HepG2 (cell line): ENCODE measurements at regions not wholly inside any gene's neighbourhood (a gene's known extent, or its start where the extent isn't known, plus 50 kb on each side); places are given as distances from the start of the nearest gene placed in this dataset.

Experiments used
- ATAC-seq: fragments of 200-7000 bp; cut with Tn5 transposase; 3 replicates; pipeline ENCODE4 v1.9.1; 2020; ENCODE audit warnings: mild to moderate bottlenecking, moderate library complexity
- BruUV-seq: library from RNA; stranded (reverse); fragments of 400-500 nt; replicated peaks from 2 replicates; lab custom pipeline; 2021; lab: Mats Ljungman, UMichigan
- CTCF ChIA-PET: fragments of 300-600 bp; formaldehyde crosslinking; extraction: SDS; loops from one replicate; lab custom pipeline; 2021; ENCODE audit warnings: low total read pairs, inconsistent platforms, low intra/inter-chr PET ratio; lab: Yijun Ruan, JAX
- POLR2A ChIA-PET: fragments of 350-600 bp; sonication (Branson Sonifier 250); formaldehyde crosslinking; loops from one replicate; lab custom pipeline; 2020; ENCODE audit warnings: antibody characterized with exemption, inconsistent platforms; lab: Yijun Ruan, JAX
- DNase-seq: peaks from one replicate; pipeline ENCODE4 v3.0.0-alpha.2; 2015; ENCODE audit warnings: low spot score
- FAIRE-seq: peaks from 3 replicates; lab custom pipeline; 2011; peaks lifted over from hg19 to GRCh38; lab: Jason Lieb, UNC
- H2AFZ ChIP-seq: one replicate; pipeline ENCODE4 v1.6.1; 2011; ENCODE audit warnings: low read length, inconsistent platforms
- H3K27ac ChIP-seq: fragments of 300-600 bp; 3 replicates; pipeline ENCODE4 v1.8.0; 2011; ENCODE audit warnings: mixed run types, mild to moderate bottlenecking, mixed read lengths, low read length, inconsistent platforms; ENCODE audit not compliant: insufficient read depth; ENCODE audit errors: extremely low read length
- H3K27me3 ChIP-seq, 2 experiments: fragments of 200-600 bp in 1 of 2; 2 replicates in 1 of 2; 3 replicates in 1 of 2; pipeline versions ENCODE4 v1.6.0 to v1.8.0; 2011; ENCODE audit warnings: low read length in 2 of 2, mild to moderate bottlenecking in 2 of 2, moderate library complexity in 2 of 2, inconsistent platforms in 1 of 2; ENCODE audit not compliant: insufficient read depth in 2 of 2, control insufficient read depth in 1 of 2
- H3K36me3 ChIP-seq, 2 experiments: fragments of 200-600 bp in 1 of 2; replicated peaks in 1 of 2; 2 replicates in 1 of 2; 3 replicates in 1 of 2; pipeline versions ENCODE4 v1.5.1 to v1.8.0; 2011; ENCODE audit warnings: low read length in 2 of 2, inconsistent platforms in 1 of 2; ENCODE audit not compliant: insufficient read depth in 2 of 2, control insufficient read depth in 1 of 2
- H3K4me1 ChIP-seq: 2 replicates; pipeline ENCODE4 v1.5.1; 2012; ENCODE audit warnings: low read length, inconsistent platforms; ENCODE audit not compliant: insufficient read depth
- H3K4me2 ChIP-seq: 2 replicates; pipeline ENCODE4 v1.6.0; 2011; ENCODE audit warnings: low read depth, low read length, inconsistent platforms
- H3K4me3 ChIP-seq, 3 experiments: fragments of 200-600 bp in 1 of 3; sonication (generic), shearing (Covaris generic) in 1 of 3; replicated peaks in 1 of 3; 2 replicates each; pipeline ENCODE4 v1.5.1; 2011 to 2016; ENCODE audit warnings: low read length in 3 of 3, inconsistent platforms in 2 of 3, low read depth in 2 of 3, mild to moderate bottlenecking in 2 of 3, control low read depth in 1 of 3, mixed read lengths in 1 of 3; ENCODE audit not compliant: insufficient read depth in 1 of 3
- H3K79me2 ChIP-seq: one replicate; pipeline ENCODE4 v1.6.1; 2011; ENCODE audit warnings: low read length, inconsistent platforms; ENCODE audit not compliant: insufficient read depth
- H3K9ac ChIP-seq: 2 replicates; pipeline ENCODE4 v1.6.0; 2011; ENCODE audit warnings: mild to moderate bottlenecking, low read depth, low read length, inconsistent platforms; ENCODE audit not compliant: insufficient read depth
- H3K9me3 ChIP-seq: 2 replicates; pipeline ENCODE4 v1.5.1; 2012; ENCODE audit warnings: mild to moderate bottlenecking, low read length
- H4K20me1 ChIP-seq: 2 replicates; pipeline ENCODE4 v1.6.0; 2011; ENCODE audit warnings: inconsistent platforms, mild to moderate bottlenecking, low read length, moderate library complexity; ENCODE audit not compliant: insufficient read depth
- CC2D1A ChIP-seq: sonication (generic); formaldehyde crosslinking; IDR thresholded peaks from 2 replicates; pipeline ENCODE4 v1.8.1; 2023; ENCODE audit warnings: mild to moderate bottlenecking, missing genetic modification reagents
- CENPX ChIP-seq: sonication (generic); formaldehyde crosslinking; IDR thresholded peaks from 2 replicates; pipeline ENCODE4 v1.9.0; 2021; ENCODE audit warnings: mild to moderate bottlenecking, missing genetic modification reagents, moderate library complexity
- GPBP1L1 ChIP-seq: sonication (generic); formaldehyde crosslinking; IDR thresholded peaks from 2 replicates; pipeline ENCODE4 v1.5.0; 2020; ENCODE audit warnings: mild to moderate bottlenecking, missing genetic modification reagents
- KDM3A ChIP-seq: IDR thresholded peaks from 2 replicates; pipeline ENCODE4 v1.6.1; 2018; ENCODE audit warnings: low read depth, missing compliant biosample characterization
- MAF1 ChIP-seq: sonication (generic); formaldehyde crosslinking; IDR thresholded peaks from 2 replicates; pipeline ENCODE4 v1.5.0; 2020; ENCODE audit warnings: missing genetic modification reagents, borderline replicate concordance
- THAP8 ChIP-seq: sonication (generic); formaldehyde crosslinking; IDR thresholded peaks from 2 replicates; pipeline ENCODE4 v1.5.1; 2020; ENCODE audit warnings: missing genetic modification reagents, mild to moderate bottlenecking, borderline replicate concordance
- ZNF616 ChIP-seq: sonication (generic); formaldehyde crosslinking; IDR thresholded peaks from 2 replicates; pipeline ENCODE4 v1.5.0; 2020; ENCODE audit warnings: low read depth, mild to moderate bottlenecking, missing genetic modification reagents
- WGBS: methylation state at CpG from one replicate; pipeline ENCODE4 v1.1.6; 2017; ENCODE audit warnings: low lambda C conversion rate; 5-methylcytosine and 5-hydroxymethylcytosine counted together
- in situ Hi-C: cut with HindIII; loops from 2 replicates; pipeline ENCODE4 v1.10.0; 2017; ENCODE audit warnings: low pct_unique_long_range_greater_than_20kb; ENCODE audit not compliant: extremely low pct_ligation_motif_present
- intact Hi-C: fragments of 100-400 bp; cut with micrococcal nuclease; formaldehyde crosslinking; loops from one replicate; pipeline ENCODE4 v1.10.0; 2022; ENCODE audit not compliant: unreplicated experiment
- TF ChIP-seq, protein P1 (sequence below): sonication (generic); formaldehyde crosslinking; IDR thresholded peaks from 2 replicates; pipeline ENCODE4 v1.4.0; 2020; ENCODE audit warnings: mild to moderate bottlenecking, missing genetic modification reagents

- no peaks in the 10 kb centered on the region for H4K20me1 ChIP-seq
- H3K9ac ChIP-seq: no peak overlapping the region
- FAIRE-seq (no peak), ATAC-seq (no peak), DNase-seq (no peak)
- no peaks in the 10 kb centered on the region; a peak in 1 of 5 replicates for H3K27me3 ChIP-seq
- WGBS: 37% methylated on average over 5 of the region's 5 CpGs
- no peaks in the 10 kb centered on the region for H3K4me1 ChIP-seq
- peaks cover 93% of the 10 kb centered on the region for H3K9me3 ChIP-seq
- BruUV-seq: no TSS peak
- no peak overlapping the region for H2AFZ ChIP-seq
- TF ChIP-seq KDM3A (no peak), CC2D1A (CRISPR knock-in tag) (no peak)
- TF ChIP-seq, protein P1, sequence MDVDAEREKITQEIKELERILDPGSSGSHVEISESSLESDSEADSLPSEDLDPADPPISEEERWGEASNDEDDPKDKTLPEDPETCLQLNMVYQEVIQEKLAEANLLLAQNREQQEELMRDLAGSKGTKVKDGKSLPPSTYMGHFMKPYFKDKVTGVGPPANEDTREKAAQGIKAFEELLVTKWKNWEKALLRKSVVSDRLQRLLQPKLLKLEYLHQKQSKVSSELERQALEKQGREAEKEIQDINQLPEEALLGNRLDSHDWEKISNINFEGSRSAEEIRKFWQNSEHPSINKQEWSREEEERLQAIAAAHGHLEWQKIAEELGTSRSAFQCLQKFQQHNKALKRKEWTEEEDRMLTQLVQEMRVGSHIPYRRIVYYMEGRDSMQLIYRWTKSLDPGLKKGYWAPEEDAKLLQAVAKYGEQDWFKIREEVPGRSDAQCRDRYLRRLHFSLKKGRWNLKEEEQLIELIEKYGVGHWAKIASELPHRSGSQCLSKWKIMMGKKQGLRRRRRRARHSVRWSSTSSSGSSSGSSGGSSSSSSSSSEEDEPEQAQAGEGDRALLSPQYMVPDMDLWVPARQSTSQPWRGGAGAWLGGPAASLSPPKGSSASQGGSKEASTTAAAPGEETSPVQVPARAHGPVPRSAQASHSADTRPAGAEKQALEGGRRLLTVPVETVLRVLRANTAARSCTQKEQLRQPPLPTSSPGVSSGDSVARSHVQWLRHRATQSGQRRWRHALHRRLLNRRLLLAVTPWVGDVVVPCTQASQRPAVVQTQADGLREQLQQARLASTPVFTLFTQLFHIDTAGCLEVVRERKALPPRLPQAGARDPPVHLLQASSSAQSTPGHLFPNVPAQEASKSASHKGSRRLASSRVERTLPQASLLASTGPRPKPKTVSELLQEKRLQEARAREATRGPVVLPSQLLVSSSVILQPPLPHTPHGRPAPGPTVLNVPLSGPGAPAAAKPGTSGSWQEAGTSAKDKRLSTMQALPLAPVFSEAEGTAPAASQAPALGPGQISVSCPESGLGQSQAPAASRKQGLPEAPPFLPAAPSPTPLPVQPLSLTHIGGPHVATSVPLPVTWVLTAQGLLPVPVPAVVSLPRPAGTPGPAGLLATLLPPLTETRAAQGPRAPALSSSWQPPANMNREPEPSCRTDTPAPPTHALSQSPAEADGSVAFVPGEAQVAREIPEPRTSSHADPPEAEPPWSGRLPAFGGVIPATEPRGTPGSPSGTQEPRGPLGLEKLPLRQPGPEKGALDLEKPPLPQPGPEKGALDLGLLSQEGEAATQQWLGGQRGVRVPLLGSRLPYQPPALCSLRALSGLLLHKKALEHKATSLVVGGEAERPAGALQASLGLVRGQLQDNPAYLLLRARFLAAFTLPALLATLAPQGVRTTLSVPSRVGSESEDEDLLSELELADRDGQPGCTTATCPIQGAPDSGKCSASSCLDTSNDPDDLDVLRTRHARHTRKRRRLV (CRISPR knock-in tag): no peak
- in situ Hi-C loops: no loop called here
- CTCF ChIA-PET: no interaction called here
- H3K27ac ChIP-seq: no peak overlapping the region
- H3K4me3 ChIP-seq: no peak overlapping the region
- no peaks in the 10 kb centered on the region for H3K36me3 ChIP-seq
- POLR2A ChIA-PET: no interaction called here
- H3K79me2 ChIP-seq: no peaks in the 10 kb centered on the region
- intact Hi-C loops: no loop called here
- H3K4me2 ChIP-seq: no peak overlapping the region
These were observed 314.9 kb upstream of the DEPDC1 start for GRCh38 chr1:68811806-68812205.

- Histone ChIP-seq H3K27me3 (no peaks in the 10 kb centered on the region; a peak in 1 of 5 replicates), H3K9me3 (peaks cover 93% of the 10 kb centered on the region), H3K36me3 (no peaks in the 10 kb centered on the region), H3K4me1 (no peaks in the 10 kb centered on the region), H3K79me2 (no peaks in the 10 kb centered on the region), H3K4me3 (no peak overlapping the region), H3K4me2 (no peak overlapping the region), H3K9ac (no peak overlapping the region), H3K27ac (no peak overlapping the region), H2AFZ (no peak overlapping the region), H4K20me1 (no peaks in the 10 kb centered on the region)
- no TSS peak for BruUV-seq
- POLR2A ChIA-PET: no interaction called here
- intact Hi-C loops: no loop called here
- ATAC-seq (no peak), DNase-seq (no peak), FAIRE-seq (no peak)
- WGBS: 4% methylated on average over 1 of the region's 1 CpG
- in situ Hi-C loops: no loop called here
- CTCF ChIA-PET: no interaction called here
- TF ChIP-seq ZNF616 (no peak), CENPX (no peak), GPBP1L1 (no peak), THAP8 (no peak), MAF1 (CRISPR knock-in tag) (no peak)
These were observed 315.5 kb upstream of the DEPDC1 start for GRCh38 chr1:68812333-68812732.
